GM12878 (cell line): ENCODE measurements at regions not wholly inside any gene's neighbourhood (a gene's known extent, or its start where the extent isn't known, plus 50 kb on each side); places are given as distances from the start of the nearest gene placed in this dataset.
A peak's percentile ranks its signal among the peaks of the same experiment; 100 is the strongest.

Experiments used
- ATAC-seq: fragments of 200-7000 bp; cut with Tn5 transposase; 3 replicates; pipeline ENCODE4 v1.9.1; 2020; ENCODE audit warnings: mild to moderate bottlenecking, moderate library complexity
- BruUV-seq: library from RNA; stranded (reverse); fragments of 400-500 nt; replicated peaks from 2 replicates; lab custom pipeline; 2021; lab: Mats Ljungman, UMichigan
- CTCF ChIA-PET: fragments of 300-600 bp; sonication (Branson Sonifier 250); formaldehyde crosslinking; extraction: SDS; loops from one replicate; lab custom pipeline; 2021; ENCODE audit warnings: inconsistent platforms; lab: Yijun Ruan, JAX
- POLR2A ChIA-PET: fragments of 350-600 bp; formaldehyde crosslinking; extraction: SDS; loops from one replicate; lab custom pipeline; 2021; ENCODE audit warnings: inconsistent platforms; lab: Charles Lee
- RAD21 ChIA-PET: fragments of 300-600 bp; sonication (Branson Sonifier 250); formaldehyde crosslinking; loops from one replicate; lab custom pipeline; 2023; ENCODE audit warnings: antibody characterized with exemption; ENCODE audit not compliant: unreplicated experiment; lab: Charles Lee
- SMC1A ChIA-PET: fragments of 300-600 bp; sonication (Branson Sonifier 250); formaldehyde crosslinking; loops from one replicate; lab custom pipeline; 2023; ENCODE audit not compliant: unreplicated experiment, uncharacterized antibody; lab: Charles Lee
- DNase-seq: peaks from one replicate; pipeline ENCODE4 v3.0.0-alpha.2; 2011; ENCODE audit warnings: low read depth, low spot score
- FAIRE-seq: peaks from 3 replicates; lab custom pipeline; 2011; peaks lifted over from hg19 to GRCh38; lab: Jason Lieb, UNC
- H2AFZ ChIP-seq: 2 replicates; pipeline ENCODE4 v1.6.0; 2011; ENCODE audit warnings: low read depth, low read length, control low read depth; ENCODE audit not compliant: control insufficient read depth
- H3K27ac ChIP-seq: 2 replicates; pipeline ENCODE4 v1.5.1; 2011; ENCODE audit warnings: control low read depth; ENCODE audit not compliant: control insufficient read depth, insufficient read depth
- H3K27me3 ChIP-seq, 2 experiments: replicated peaks in 1 of 2; 2 replicates each; pipeline versions ENCODE4 v1.6.0 to v1.6.1; 2011; ENCODE audit warnings: low read length in 1 of 2; ENCODE audit not compliant: control insufficient read depth in 2 of 2, insufficient read depth in 2 of 2
- H3K36me3 ChIP-seq, 2 experiments: 2 replicates each; pipeline ENCODE4 v1.5.1; 2011; ENCODE audit warnings: low read length in 1 of 2; ENCODE audit not compliant: control insufficient read depth in 2 of 2, insufficient read depth in 2 of 2
- H3K4me1 ChIP-seq: 2 replicates; pipeline ENCODE4 v1.6.1; 2011; ENCODE audit warnings: mild to moderate bottlenecking, low read length, moderate library complexity, mixed read lengths; ENCODE audit not compliant: control insufficient read depth, insufficient read depth
- H3K4me2 ChIP-seq: 2 replicates; pipeline ENCODE4 v1.6.0; 2011; ENCODE audit warnings: control low read depth; ENCODE audit not compliant: control insufficient read depth, insufficient read depth
- H3K4me3 ChIP-seq: fragments of 200-600 bp; sonication (generic); 2 replicates; pipeline ENCODE4 v1.5.1; 2016
- H3K79me2 ChIP-seq: 2 replicates; pipeline ENCODE4 v1.6.0; 2011; ENCODE audit warnings: low read length; ENCODE audit not compliant: control insufficient read depth, insufficient read depth
- H3K9ac ChIP-seq: 2 replicates; pipeline ENCODE4 v1.8.0; 2011; ENCODE audit warnings: low read length, control low read depth, mixed read lengths; ENCODE audit not compliant: control insufficient read depth, insufficient read depth
- H3K9me3 ChIP-seq: replicated peaks from 3 replicates; pipeline ENCODE4 v1.5.1; 2011; ENCODE audit warnings: mild to moderate bottlenecking, low read length; ENCODE audit not compliant: control insufficient read depth, insufficient read depth
- H4K20me1 ChIP-seq: 2 replicates; pipeline ENCODE4 v1.6.0; 2011; ENCODE audit not compliant: control insufficient read depth, insufficient read depth
- E2F8 ChIP-seq: fragments of 450-650 bp; IDR thresholded peaks from 2 replicates; pipeline ENCODE4 v1.6.1; 2018; ENCODE audit warnings: mild to moderate bottlenecking, low read depth, moderate library complexity; ENCODE audit not compliant: partially characterized antibody
- E4F1 ChIP-seq: fragments of 450-650 bp; IDR thresholded peaks from 2 replicates; pipeline ENCODE4 v1.6.1; 2018; ENCODE audit warnings: borderline replicate concordance, mild to moderate bottlenecking; ENCODE audit not compliant: partially characterized antibody
- WGBS: methylation state at CpG from one replicate; pipeline ENCODE4 v1.1.6; 2016; ENCODE audit warnings: low lambda C conversion rate; ENCODE audit not compliant: insufficient replicate concordance, insufficient coverage; ENCODE audit errors: missing lambda C conversion rate; 5-methylcytosine and 5-hydroxymethylcytosine counted together
- in situ Hi-C: fragments of 300-500 bp; cut with MboI; formaldehyde crosslinking; loops from 9 replicates; pipeline ENCODE4 v1.14.3; 2018; ENCODE audit warnings: mixed read lengths
- intact Hi-C: fragments of 100-400 bp; cut with micrococcal nuclease; formaldehyde crosslinking; loops from one replicate; pipeline ENCODE4 v1.14.2; 2022; ENCODE audit not compliant: unreplicated experiment

- H2AFZ ChIP-seq = no peak overlapping the region
- no peaks in the 10 kb centered on the region for H3K27me3 ChIP-seq
- H3K4me3 ChIP-seq = no peak overlapping the region
- H4K20me1 ChIP-seq = no peaks in the 10 kb centered on the region
- ChIA-PET RAD21 (no interaction called here), CTCF (no interaction called here), POLR2A (no interaction called here), SMC1A (no interaction called here)
- no peaks in the 10 kb centered on the region; the same call in 2 of the 3 replicates for H3K9me3 ChIP-seq
- no TSS peak for BruUV-seq
- in situ Hi-C loops = no loop called here
- H3K36me3 ChIP-seq = no peaks in the 10 kb centered on the region
- H3K4me2 ChIP-seq = no peak overlapping the region
- peak; percentile 98 for FAIRE-seq
- no peak overlapping the region for H3K27ac ChIP-seq
- H3K79me2 ChIP-seq = no peaks in the 10 kb centered on the region
- no peaks in the 10 kb centered on the region for H3K4me1 ChIP-seq
- peak; percentile 48 for TF ChIP-seq E4F1
- TF ChIP-seq E2F8 = no peak
- TF ChIP-seq, all 136 proteins: peak for 1
- H3K9ac ChIP-seq = no peak overlapping the region
- 55% methylated on average over 10 of the region's 10 CpGs for WGBS
- DNase-seq = no peak
- intact Hi-C loops = no loop called here
- no peak for ATAC-seq
Observed at GRCh38 chr6:167651318-167652041, 175.2 kb upstream of the AFDN start.
